ENCODE measurements at regions not wholly inside any gene's neighbourhood (a gene's known extent, or its start where the extent isn't known, plus 50 kb on each side); places are given as distances from the start of the nearest gene placed in this dataset.

GRCh38 chr13:111964411-111965035 lies 102.4 kb upstream of the SOX1 start:
- no peak overlapping the region for H3K4me3 ChIP-seq
- H3K27me3 ChIP-seq (replicated peaks), result peaks cover 27% of the 10 kb centered on the region
- no peaks in the 10 kb centered on the region for H3K36me3 ChIP-seq
- no peak for DNase-seq (ENCODE audit: low read depth in 1 of 2, low spot score in 2 of 2)
- H3K27ac ChIP-seq, result no peak overlapping the region
- H3K9me3 ChIP-seq (replicated peaks), result no peaks in the 10 kb centered on the region
- H3K4me1 ChIP-seq (replicated peaks), result no peaks in the 10 kb centered on the region

GRCh38 chr13:111965466-111966214 lies 101.3 kb upstream of the SOX1 start:
- DNase-seq (ENCODE audit: low read depth in 1 of 2, low spot score in 2 of 2), result peak in 1 of 2 experiments; percentile 7
- Histone ChIP-seq H3K36me3 (no peaks in the 10 kb centered on the region), H3K27ac (no peak overlapping the region), H3K4me3 (no peak overlapping the region), H3K27me3 (replicated peaks) (peaks cover 30% of the 10 kb centered on the region), H3K4me1 (replicated peaks) (peaks cover 5% of the 10 kb centered on the region), H3K9me3 (replicated peaks) (no peaks in the 10 kb centered on the region)

GRCh38 chr13:111966933-111967332 lies 100.0 kb upstream of the SOX1 start:
- Histone ChIP-seq H3K27ac (no peak overlapping the region), H3K4me3 (no peak overlapping the region), H3K27me3 (replicated peaks) (peaks cover 30% of the 10 kb centered on the region), H3K4me1 (replicated peaks) (peaks cover 18% of the 10 kb centered on the region), H3K36me3 (no peaks in the 10 kb centered on the region), H3K9me3 (replicated peaks) (no peaks in the 10 kb centered on the region)
- peak in 1 of 2 experiments; percentile 9 for DNase-seq (ENCODE audit: low read depth in 1 of 2, low spot score in 2 of 2)

GRCh38 chr13:111967572-111968201 lies 99.3 kb upstream of the SOX1 start:
- H3K4me3 ChIP-seq, result no peak overlapping the region
- H3K27me3 ChIP-seq (replicated peaks), result peaks cover 30% of the 10 kb centered on the region
- H3K27ac ChIP-seq, result no peak overlapping the region
- H3K36me3 ChIP-seq, result no peaks in the 10 kb centered on the region
- H3K9me3 ChIP-seq (replicated peaks), result no peaks in the 10 kb centered on the region
- DNase-seq (ENCODE audit: low read depth in 1 of 2, low spot score in 2 of 2), result peak in 1 of 2 experiments; percentile 15
- peaks cover 25% of the 10 kb centered on the region for H3K4me1 ChIP-seq (replicated peaks)

GRCh38 chr13:111968336-111969010 lies 98.5 kb upstream of the SOX1 start:
- Histone ChIP-seq H3K36me3 (no peaks in the 10 kb centered on the region), H3K4me3 (no peak overlapping the region), H3K27me3 (replicated peaks) (peaks cover 30% of the 10 kb centered on the region), H3K4me1 (replicated peaks) (peaks cover 33% of the 10 kb centered on the region), H3K27ac (no peak overlapping the region), H3K9me3 (replicated peaks) (no peaks in the 10 kb centered on the region)
- DNase-seq (ENCODE audit: low read depth in 1 of 2, low spot score in 2 of 2), result peak in 1 of 2 experiments; percentile 13

GRCh38 chr13:111969551-111970135 lies 97.3 kb upstream of the SOX1 start:
- Histone ChIP-seq H3K36me3 (no peaks in the 10 kb centered on the region), H3K27ac (no peak overlapping the region), H3K9me3 (replicated peaks) (peaks cover 2% of the 10 kb centered on the region), H3K4me3 (no peak overlapping the region), H3K27me3 (replicated peaks) (peaks cover 30% of the 10 kb centered on the region), H3K4me1 (replicated peaks) (peaks cover 44% of the 10 kb centered on the region)
- no peak for DNase-seq (ENCODE audit: low read depth in 1 of 2, low spot score in 2 of 2)

- Histone ChIP-seq H3K27ac (no peak overlapping the region), H3K4me1 (replicated peaks) (peaks cover 45% of the 10 kb centered on the region), H3K4me3 (no peak overlapping the region), H3K27me3 (replicated peaks) (peaks cover 25% of the 10 kb centered on the region), H3K9me3 (replicated peaks) (peaks cover 12% of the 10 kb centered on the region), H3K36me3 (no peaks in the 10 kb centered on the region)
- peak; percentile 76 to 78 for DNase-seq (ENCODE audit: low read depth in 1 of 2, low spot score in 2 of 2)
Measured at GRCh38 chr13:111970494-111971141, 96.3 kb upstream of the SOX1 start.

GRCh38 chr13:111971891-111972780 lies 94.8 kb upstream of the SOX1 start:
- H3K27me3 ChIP-seq (replicated peaks), result peaks cover 15% of the 10 kb centered on the region
- peaks cover 12% of the 10 kb centered on the region for H3K9me3 ChIP-seq (replicated peaks)
- peak; percentile 72 to 82 for DNase-seq (ENCODE audit: low read depth in 1 of 2, low spot score in 2 of 2)
- H3K27ac ChIP-seq, result no peak overlapping the region; the same call in 1 of the 2 replicates
- no peaks in the 10 kb centered on the region for H3K36me3 ChIP-seq
- H3K4me3 ChIP-seq, result peak overlapping the region; percentile 25
- H3K4me1 ChIP-seq (replicated peaks), result peaks cover 45% of the 10 kb centered on the region

GRCh38 chr13:111973186-111973585 lies 93.8 kb upstream of the SOX1 start:
- Histone ChIP-seq H3K4me3 (peak overlapping the region; percentile 25; the same call in 1 of the 2 replicates), H3K36me3 (no peaks in the 10 kb centered on the region), H3K27me3 (replicated peaks) (peaks cover 6% of the 10 kb centered on the region), H3K4me1 (replicated peaks) (peaks cover 45% of the 10 kb centered on the region), H3K27ac (peak overlapping the region; percentile 71), H3K9me3 (replicated peaks) (peaks cover 12% of the 10 kb centered on the region)
- DNase-seq (ENCODE audit: low read depth in 1 of 2, low spot score in 2 of 2), result peak in 1 of 2 experiments; percentile 59

- Histone ChIP-seq H3K36me3 (no peaks in the 10 kb centered on the region), H3K27me3 (replicated peaks) (peaks cover 3% of the 10 kb centered on the region; the same call in 1 of the 2 replicates), H3K4me3 (peak overlapping the region; percentile 9), H3K4me1 (replicated peaks) (peaks cover 45% of the 10 kb centered on the region), H3K9me3 (replicated peaks) (peaks cover 12% of the 10 kb centered on the region), H3K27ac (peak overlapping the region; percentile 71)
- peak; percentile 70 to 92 for DNase-seq (ENCODE audit: low read depth in 1 of 2, low spot score in 2 of 2)
Measured at GRCh38 chr13:111973605-111974340, 93.2 kb upstream of the SOX1 start.

GRCh38 chr13:111974341-111974640 lies 92.7 kb upstream of the SOX1 start:
- no peak overlapping the region; the same call in 1 of the 2 replicates for H3K4me3 ChIP-seq
- DNase-seq (ENCODE audit: low read depth in 1 of 2, low spot score in 2 of 2), result peak in 1 of 2 experiments; percentile 92
- H3K27me3 ChIP-seq (replicated peaks), result peaks cover 3% of the 10 kb centered on the region; the same call in 1 of the 2 replicates
- peaks cover 45% of the 10 kb centered on the region for H3K4me1 ChIP-seq (replicated peaks)
- H3K36me3 ChIP-seq, result no peaks in the 10 kb centered on the region
- H3K9me3 ChIP-seq (replicated peaks), result peaks cover 12% of the 10 kb centered on the region
- peak overlapping the region; percentile 71 for H3K27ac ChIP-seq

All from SJSA1 (cell line).